ENCODE measurements at regions not wholly inside any gene's neighbourhood (a gene's known extent, or its start where the extent isn't known, plus 50 kb on each side); places are given as distances from the start of the nearest gene placed in this dataset.
"Not testable (repeated sequence)": the region's sequence is repeated elsewhere in the genome, so short reads cannot be mapped to it uniquely, and the experiment has no call there.

- Mint-ChIP-seq H3K27me3 (peaks cover 0 to 10% (median 2%) of the 10 kb centered on the region in 5 donors), H3K4me3 (peak overlapping the region in 7 of 10 donors; percentile 50 to 71 (median 66)), H3K36me3 (no peaks in the 10 kb centered on the region), H3K4me1 (peaks cover 15 to 29% (median 24%) of the 10 kb centered on the region in 4 donors), H3K27ac (peak overlapping the region in 6 of 10 donors; percentile 2 to 66 (median 35)), H3K9me3 (peaks cover 0 to 2% (median 0%) of the 10 kb centered on the region in 9 donors)
- DNase-seq (peak in 7 of 10 donors; percentile 17 to 65 (median 35)), ATAC-seq (peak; percentile 79 to 85)
- POLR2A ChIA-PET: interaction anchor here (1.0 kb wide), 1 partner anchor 16 kb away, joined by 3 read pairs; no protein-coding TSS in a partner anchor
Observed at GRCh38 chr7:89623018-89623672, 531.1 kb upstream of the STEAP1 start.

- Mint-ChIP-seq H3K4me1 (peaks cover 15 to 25% (median 22%) of the 10 kb centered on the region in 4 donors), H3K27ac (peak overlapping the region in 1 of 10 donors; percentile 60)
- H3K27me3 Mint-ChIP-seq, H3K9me3 Mint-ChIP-seq, ATAC-seq, H3K4me3 Mint-ChIP-seq, DNase-seq, POLR2A ChIA-PET, H3K36me3 Mint-ChIP-seq: not testable (repeated sequence)
Observed at GRCh38 chr7:89624155-89624554, 530.1 kb upstream of the STEAP1 start.

GRCh38 chr7:89648509-89648908 is 505.8 kb upstream of the STEAP1 start:
- ATAC-seq: no peak
- Mint-ChIP-seq H3K36me3 (no peaks in the 10 kb centered on the region), H3K27me3 (peaks cover 0 to 10% (median 3%) of the 10 kb centered on the region in 5 donors), H3K4me3 (no peak overlapping the region), H3K4me1 (no peaks in the 10 kb centered on the region), H3K9me3 (peaks cover 0 to 5% (median 0%) of the 10 kb centered on the region in 9 donors), H3K27ac (no peak overlapping the region)
- POLR2A ChIA-PET: no interaction called here
- DNase-seq: no peak

GRCh38 chr7:89655946-89656345 is 498.3 kb upstream of the STEAP1 start:
- Mint-ChIP-seq H3K36me3 (no peaks in the 10 kb centered on the region), H3K4me3 (no peak overlapping the region)
- POLR2A ChIA-PET: no interaction called here

GRCh38 chr7:89661876-89662275 is 492.4 kb upstream of the STEAP1 start:
- peaks cover 0 to 2% (median 0%) of the 10 kb centered on the region in 9 donors for H3K9me3 Mint-ChIP-seq
- no peaks in the 10 kb centered on the region for H3K4me1 Mint-ChIP-seq
- no peaks in the 10 kb centered on the region for H3K36me3 Mint-ChIP-seq
- H3K27me3 Mint-ChIP-seq: peaks cover 0 to 8% (median 3%) of the 10 kb centered on the region in 5 donors
- no peak overlapping the region for H3K4me3 Mint-ChIP-seq
- ATAC-seq (no peak), DNase-seq (no peak)
- H3K27ac Mint-ChIP-seq: no peak overlapping the region
- POLR2A ChIA-PET: no interaction called here

More at GRCh38 chr7:89655946-89656345, 498.3 kb upstream of the STEAP1 start:
- Mint-ChIP-seq H3K27me3 (peaks cover 0 to 10% (median 0%) of the 10 kb centered on the region in 5 donors), H3K9me3 (peaks cover 0 to 7% (median 0%) of the 10 kb centered on the region in 9 donors), H3K4me1 (no peaks in the 10 kb centered on the region), H3K27ac (no peak overlapping the region)
- ATAC-seq (no peak), DNase-seq (no peak)

- H3K9me3 Mint-ChIP-seq: peaks cover 0 to 6% (median 0%) of the 10 kb centered on the region in 9 donors
- DNase-seq (no peak), ATAC-seq (no peak)
- H3K27ac Mint-ChIP-seq: no peak overlapping the region
- H3K27me3 Mint-ChIP-seq: peaks cover 0 to 8% (median 3%) of the 10 kb centered on the region in 5 donors
- POLR2A ChIA-PET: no interaction called here
- no peaks in the 10 kb centered on the region for H3K4me1 Mint-ChIP-seq
- H3K4me3 Mint-ChIP-seq: no peak overlapping the region
- no peaks in the 10 kb centered on the region for H3K36me3 Mint-ChIP-seq
Observed at GRCh38 chr7:89666136-89666835, 488.0 kb upstream of the STEAP1 start.

- H3K27ac Mint-ChIP-seq: no peak overlapping the region
- H3K9me3 Mint-ChIP-seq: peaks cover 0 to 17% (median 4%) of the 10 kb centered on the region in 9 donors
- no peaks in the 10 kb centered on the region for H3K4me1 Mint-ChIP-seq
- POLR2A ChIA-PET: no interaction called here
- DNase-seq: no peak
- H3K4me3 Mint-ChIP-seq: no peak overlapping the region
- no peak for ATAC-seq
- no peaks in the 10 kb centered on the region for H3K36me3 Mint-ChIP-seq
- peaks cover 0 to 27% (median 3%) of the 10 kb centered on the region in 5 donors for H3K27me3 Mint-ChIP-seq
Observed at GRCh38 chr7:89680161-89680560, 474.1 kb upstream of the STEAP1 start.

- H3K36me3 Mint-ChIP-seq: no peaks in the 10 kb centered on the region
- DNase-seq (no peak), ATAC-seq (no peak)
- H3K27me3 Mint-ChIP-seq: peaks cover 0 to 14% (median 2%) of the 10 kb centered on the region in 5 donors
- H3K4me3 Mint-ChIP-seq: no peak overlapping the region
- POLR2A ChIA-PET: no interaction called here
- peaks cover 0 to 14% (median 4%) of the 10 kb centered on the region in 9 donors for H3K9me3 Mint-ChIP-seq
- no peak overlapping the region for H3K27ac Mint-ChIP-seq
- H3K4me1 Mint-ChIP-seq: no peaks in the 10 kb centered on the region
Observed at GRCh38 chr7:89681448-89681847, 472.8 kb upstream of the STEAP1 start.

- Mint-ChIP-seq H3K4me1 (no peaks in the 10 kb centered on the region), H3K36me3 (no peaks in the 10 kb centered on the region), H3K9me3 (peaks cover 0 to 2% (median 0%) of the 10 kb centered on the region in 9 donors), H3K27me3 (peaks cover 0 to 2% (median 0%) of the 10 kb centered on the region in 5 donors), H3K27ac (no peak overlapping the region), H3K4me3 (no peak overlapping the region)
- ATAC-seq: no peak
- DNase-seq: no peak
- POLR2A ChIA-PET: no interaction called here
Observed at GRCh38 chr7:89685287-89685686, 469.0 kb upstream of the STEAP1 start.

GRCh38 chr7:89687211-89687610 is 467.1 kb upstream of the STEAP1 start:
- ATAC-seq (no peak), DNase-seq (no peak)
- Mint-ChIP-seq H3K27ac (no peak overlapping the region), H3K27me3 (peaks cover 0 to 1% (median 0%) of the 10 kb centered on the region in 5 donors), H3K36me3 (no peaks in the 10 kb centered on the region), H3K9me3 (peaks cover 0 to 2% (median 0%) of the 10 kb centered on the region in 9 donors), H3K4me1 (no peaks in the 10 kb centered on the region), H3K4me3 (no peak overlapping the region)
- POLR2A ChIA-PET: no interaction called here

GRCh38 chr7:89695241-89695640 is 459.0 kb upstream of the STEAP1 start:
- DNase-seq (no peak), ATAC-seq (no peak)
- H3K4me3 Mint-ChIP-seq: no peak overlapping the region
- H3K4me1 Mint-ChIP-seq: no peaks in the 10 kb centered on the region
- peaks cover 0 to 14% (median 0%) of the 10 kb centered on the region in 3 donors for H3K36me3 Mint-ChIP-seq
- peaks cover 6 to 40% (median 17%) of the 10 kb centered on the region in 9 donors for H3K9me3 Mint-ChIP-seq
- POLR2A ChIA-PET: no interaction called here
- no peak overlapping the region for H3K27ac Mint-ChIP-seq
- peaks cover 0 to 10% (median 0%) of the 10 kb centered on the region in 5 donors for H3K27me3 Mint-ChIP-seq

- H3K4me3 Mint-ChIP-seq: no peak overlapping the region
- H3K27ac Mint-ChIP-seq: no peak overlapping the region
- H3K4me1 Mint-ChIP-seq: no peaks in the 10 kb centered on the region
- DNase-seq (no peak), ATAC-seq (no peak)
- POLR2A ChIA-PET: no interaction called here
- no peaks in the 10 kb centered on the region for H3K36me3 Mint-ChIP-seq
- H3K9me3 Mint-ChIP-seq: peaks cover 0 to 2% (median 0%) of the 10 kb centered on the region in 9 donors
- no peaks in the 10 kb centered on the region for H3K27me3 Mint-ChIP-seq
Observed at GRCh38 chr7:89714131-89714530, 440.1 kb upstream of the STEAP1 start.

- POLR2A ChIA-PET, ATAC-seq, H3K9me3 Mint-ChIP-seq, H3K27me3 Mint-ChIP-seq, DNase-seq, H3K4me1 Mint-ChIP-seq, H3K27ac Mint-ChIP-seq, H3K4me3 Mint-ChIP-seq, H3K36me3 Mint-ChIP-seq: not testable (repeated sequence)
Observed at GRCh38 chr7:89718941-89719340, 435.3 kb upstream of the STEAP1 start.
